Esophagus muscularis mucosa (tissue), 4 donors: ENCODE measurements at regions not wholly inside any gene's neighbourhood (a gene's known extent, or its start where the extent isn't known, plus 50 kb on each side); places are given as distances from the start of the nearest gene placed in this dataset.

Experiments used
- DNase-seq: peaks from one replicate; pipeline ENCODE4 v3.0.0-alpha.2; 2017; ENCODE audit errors: extremely low spot score
- H3K27ac ChIP-seq, 4 donors: fragments of 200-600 bp; sonication (generic); replicated peaks in 1 of 4; 1 replicate in 3 of 4; 2 replicates in 1 of 4; pipeline ENCODE4 v1.5.1; 2016 to 2019; ENCODE audit warnings: mild to moderate bottlenecking in 1 of 4
- H3K27me3 ChIP-seq, 4 donors: fragments of 200-600 bp; sonication (generic); one replicate each; pipeline versions ENCODE4 v1.5.1 to v1.6.0; 2016 to 2019
- H3K36me3 ChIP-seq, 4 donors: fragments of 200-600 bp; sonication (generic); one replicate each; pipeline ENCODE4 v1.5.1; 2016 to 2019
- H3K4me1 ChIP-seq, 4 donors: fragments of 200-600 bp; sonication (generic); one replicate each; pipeline ENCODE4 v1.5.1; 2016 to 2019
- H3K4me3 ChIP-seq, 4 donors: fragments of 200-600 bp; sonication (generic); 1 replicate in 2 of 4; 2 replicates in 2 of 4; pipeline ENCODE4 v1.5.1; 2016 to 2019; ENCODE audit warnings: mild to moderate bottlenecking in 4 of 4, moderate library complexity in 1 of 4
- H3K9me3 ChIP-seq, 4 donors: fragments of 200-600 bp; sonication (generic); 1 replicate in 3 of 4; 2 replicates in 1 of 4; pipeline ENCODE4 v1.5.1; 2016 to 2019
- CTCF ChIP-seq, 3 experiments: fragments of 200-600 bp in 2 of 3; fragments of 450-650 bp in 1 of 3; sonication (generic) in 2 of 3; IDR thresholded peaks; one replicate each; pipeline ENCODE4 v1.5.1; 2017 to 2019; ENCODE audit warnings: antibody characterized with exemption in 3 of 3, mild to moderate bottlenecking in 2 of 3, moderate library complexity in 1 of 3
- EP300 ChIP-seq: sonication (generic); formaldehyde crosslinking; IDR thresholded peaks from one replicate; pipeline ENCODE4 v1.6.1; 2017; ENCODE audit warnings: antibody characterized with exemption
- POLR2A ChIP-seq: fragments of 450-650 bp; IDR thresholded peaks from one replicate; pipeline ENCODE4 v1.6.1; 2017; ENCODE audit warnings: antibody characterized with exemption, moderate library complexity, mild to moderate bottlenecking, low read depth
- POLR2AphosphoS5 ChIP-seq, 2 donors: sonication (generic); formaldehyde crosslinking; IDR thresholded peaks; one replicate each; pipeline ENCODE4 v1.6.1; 2017; ENCODE audit warnings: antibody characterized with exemption in 2 of 2
- WGBS: methylation state at CpG from one replicate; pipeline ENCODE4 v1.1.5; 2018; 5-methylcytosine and 5-hydroxymethylcytosine counted together
- intact Hi-C: fragments of 100-400 bp; cut with DNase I; formaldehyde crosslinking; loops from one replicate; pipeline ENCODE4 v1.15.1; 2023

- WGBS = 51% methylated on average over 3 of the region's 3 CpGs
- no peak for TF ChIP-seq EP300
- TF ChIP-seq POLR2AphosphoS5 (IDR thresholded peaks at IDR 0.05) = no peak
- TF ChIP-seq CTCF (IDR thresholded peaks at IDR 0.05) = no peak
- TF ChIP-seq POLR2A = no peak
- Histone ChIP-seq H3K9me3 (no peaks in the 10 kb centered on the region), H3K36me3 (no peaks in the 10 kb centered on the region), H3K27me3 (no peaks in the 10 kb centered on the region), H3K27ac (no peak overlapping the region), H3K4me1 (peaks cover 0 to 3% (median 0%) of the 10 kb centered on the region in 4 donors), H3K4me3 (no peak overlapping the region)
- intact Hi-C loops = no loop called here
- DNase-seq = no peak
These were observed 51.6 kb upstream of the MYEOV start for GRCh38 chr11:69242266-69242920.

GRCh38 chr11:69243496-69244200 is 50.3 kb upstream of the MYEOV start:
- H3K27ac ChIP-seq = no peak overlapping the region
- TF ChIP-seq EP300 (no peak), POLR2AphosphoS5 (IDR thresholded peaks at IDR 0.05) (no peak)
- intact Hi-C loops = no loop called here
- no peaks in the 10 kb centered on the region for H3K27me3 ChIP-seq
- H3K36me3 ChIP-seq = no peaks in the 10 kb centered on the region
- no peak overlapping the region for H3K4me3 ChIP-seq
- no peak for DNase-seq
- H3K9me3 ChIP-seq = no peaks in the 10 kb centered on the region
- WGBS = 80% methylated on average over 1 of the region's 1 CpG
- H3K4me1 ChIP-seq = peaks cover 0 to 3% (median 0%) of the 10 kb centered on the region in 4 donors
